ENCODE measurements at regions not wholly inside any gene's neighbourhood (a gene's known extent, or its start where the extent isn't known, plus 50 kb on each side); places are given as distances from the start of the nearest gene placed in this dataset.

DNA sequence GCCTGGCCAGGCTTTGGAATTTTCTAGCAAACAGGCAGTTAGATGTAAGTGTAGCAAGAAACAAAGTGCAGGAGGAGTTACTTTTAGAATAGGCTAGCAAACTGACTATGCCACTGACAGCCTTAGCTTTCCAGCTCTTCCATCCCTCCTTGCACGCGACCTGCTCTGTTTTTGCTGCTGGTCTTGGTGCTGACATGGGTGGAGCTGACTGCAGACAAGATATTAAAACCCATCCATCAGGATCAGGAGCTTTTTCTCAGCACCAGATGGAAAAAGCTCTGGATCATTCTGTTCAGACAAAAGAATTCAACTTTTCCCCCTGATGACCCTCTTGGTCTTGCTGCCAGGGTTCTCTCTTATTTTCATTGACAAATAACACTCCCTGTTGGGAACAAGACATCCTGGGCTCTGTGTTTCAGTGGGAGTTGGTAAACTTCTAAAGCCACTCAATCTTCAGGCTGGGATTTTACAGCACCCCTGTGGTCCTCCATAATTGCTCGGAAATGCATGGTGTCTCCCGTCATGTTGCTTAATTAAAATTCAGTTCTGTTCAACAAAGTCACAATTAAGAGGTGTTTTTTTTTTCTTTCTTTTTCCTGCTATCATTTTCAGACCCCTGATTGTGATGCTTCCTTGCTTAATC is 240.0 kb upstream of the LARGE1 start:
- Histone ChIP-seq H3K9ac (no peak overlapping the region), H3K4me1 (no peaks in the 10 kb centered on the region), H3K27ac (no peak overlapping the region), H3K9me3 (replicated peaks in 1 of 11) (no peaks in the 10 kb centered on the region), H3K27me3 (no peaks in the 10 kb centered on the region), H3K4me2 (no peak overlapping the region), H3K36me3 (no peaks in the 10 kb centered on the region), H3K4me3 (no peak overlapping the region), H4K20me1 (no peaks in the 10 kb centered on the region)
- no peak for TF ChIP-seq Cebpa-rat (IDR thresholded peaks at IDR 0.05)

DNA sequence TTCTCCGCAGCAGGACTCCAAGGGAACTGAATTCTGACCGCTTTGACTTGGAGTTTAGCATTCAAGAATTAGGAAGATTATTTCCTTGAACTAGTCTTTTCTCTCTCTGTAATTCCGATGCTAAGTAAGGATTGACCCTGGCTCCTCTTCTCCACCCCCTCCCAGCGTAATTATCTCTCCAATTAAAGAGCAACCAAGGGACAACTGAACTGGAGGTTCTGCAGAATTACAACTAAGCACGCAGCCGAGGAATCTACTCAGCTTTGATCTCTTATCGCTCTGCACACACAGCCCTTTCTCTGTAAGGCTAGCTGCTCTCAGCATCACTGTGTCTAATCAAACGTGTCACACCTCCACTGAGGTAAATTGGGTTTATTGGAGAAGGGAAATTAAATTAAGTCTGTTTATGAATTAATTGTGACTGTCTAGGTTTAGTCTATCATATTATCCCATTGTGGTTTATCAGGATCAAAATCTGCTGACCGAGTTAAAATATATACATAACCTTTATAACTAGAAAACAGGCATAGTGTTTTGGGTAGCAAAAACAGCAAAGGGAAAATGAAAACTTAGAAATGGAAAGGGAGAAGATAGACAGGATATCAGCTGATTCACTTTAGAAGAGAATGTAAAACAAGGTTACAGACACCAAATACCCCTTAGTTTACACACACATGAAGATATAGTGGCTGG is 241.3 kb upstream of the LARGE1 start:
- Histone ChIP-seq H3K27ac (no peak overlapping the region), H3K36me3 (no peaks in the 10 kb centered on the region), H3K4me3 (no peak overlapping the region), H3K27me3 (no peaks in the 10 kb centered on the region), H4K20me1 (no peaks in the 10 kb centered on the region), H3K9ac (no peak overlapping the region), H3K9me3 (replicated peaks in 1 of 11) (no peaks in the 10 kb centered on the region), H3K4me2 (no peak overlapping the region), H3K4me1 (no peaks in the 10 kb centered on the region)
- no peak for TF ChIP-seq Cebpa-rat (IDR thresholded peaks at IDR 0.05)

DNA sequence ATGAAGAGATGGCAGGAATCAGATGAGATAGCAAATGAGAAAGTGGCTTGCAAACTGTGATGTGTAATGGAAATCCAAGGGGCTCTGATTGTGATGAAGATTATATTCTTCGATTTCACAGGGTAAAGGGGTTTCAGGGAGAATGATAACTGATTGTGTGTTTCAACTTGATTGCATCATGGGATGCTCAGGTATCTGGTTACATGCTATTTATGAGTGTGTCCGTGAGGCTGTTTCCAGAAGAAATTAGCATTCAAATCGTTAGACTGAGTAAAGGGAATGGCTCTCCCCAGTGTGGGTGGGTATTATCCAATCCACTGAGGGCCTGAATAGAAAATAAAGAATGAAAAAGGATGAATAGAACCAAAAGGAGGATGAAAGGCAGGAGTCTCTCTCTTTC is 278.7 kb upstream of the LARGE1 start:
- H3K27me3 ChIP-seq = no peaks in the 10 kb centered on the region
- H3K36me3 ChIP-seq = no peaks in the 10 kb centered on the region
- no peak overlapping the region for H3K9ac ChIP-seq
- H4K20me1 ChIP-seq = no peaks in the 10 kb centered on the region
- H3K9me3 ChIP-seq (replicated peaks in 1 of 11) = no peaks in the 10 kb centered on the region
- no peak overlapping the region for H3K27ac ChIP-seq
- no peak overlapping the region for H3K4me2 ChIP-seq
- H3K4me3 ChIP-seq = no peak overlapping the region
- H3K4me1 ChIP-seq = no peaks in the 10 kb centered on the region
- TF ChIP-seq Cebpa-rat (IDR thresholded peaks at IDR 0.05) = no peak

- Histone ChIP-seq H3K27me3 (no peaks in the 10 kb centered on the region), H3K27ac (no peak overlapping the region), H3K9me3 (replicated peaks in 1 of 11) (peaks cover 0 to 6% (median 0%) of the 10 kb centered on the region in 11 experiments; a peak in 2 of 22 replicates), H3K9ac (no peak overlapping the region), H3K36me3 (no peaks in the 10 kb centered on the region), H4K20me1 (no peaks in the 10 kb centered on the region), H3K4me3 (no peak overlapping the region), H3K4me1 (peaks cover 0 to 13% (median 0%) of the 10 kb centered on the region in 10 experiments; a peak in 3 of 20 replicates), H3K4me2 (no peak overlapping the region)
- TF ChIP-seq Cebpa-rat (IDR thresholded peaks at IDR 0.05) = no peak
These were observed 290.0 kb upstream of the LARGE1 start for GRCh38 chr22:34210301-34210700.

DNA sequence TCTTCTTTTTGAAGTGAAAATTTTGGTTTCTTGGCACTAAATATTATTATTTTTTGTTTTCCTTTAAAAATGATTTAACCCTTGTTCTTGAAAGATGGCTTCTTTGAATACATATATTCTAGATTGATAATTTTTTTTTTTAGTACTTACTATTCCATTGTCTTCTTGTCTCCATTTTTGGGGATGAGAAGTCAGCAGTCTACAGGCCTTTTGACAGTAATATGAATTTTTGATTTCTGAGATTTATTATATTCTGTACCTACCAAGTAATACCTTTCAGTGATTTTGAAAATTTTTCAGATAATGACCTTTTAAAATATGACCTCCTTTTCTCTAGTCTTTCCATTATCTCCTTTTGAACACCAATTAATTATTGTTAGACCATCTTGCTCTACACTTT is 294.1 kb upstream of the LARGE1 start:
- Histone ChIP-seq H3K9me3 (replicated peaks in 1 of 11) (peaks cover 0 to 6% (median 0%) of the 10 kb centered on the region in 11 experiments; a peak in 2 of 22 replicates), H3K27me3 (no peaks in the 10 kb centered on the region), H3K36me3 (no peaks in the 10 kb centered on the region), H3K4me1 (no peaks in the 10 kb centered on the region), H4K20me1 (no peaks in the 10 kb centered on the region), H3K4me2 (no peak overlapping the region), H3K27ac (no peak overlapping the region), H3K9ac (no peak overlapping the region), H3K4me3 (no peak overlapping the region)
- no peak for TF ChIP-seq Cebpa-rat (IDR thresholded peaks at IDR 0.05)

GRCh38 chr22:34225278-34225677 is 305.0 kb upstream of the LARGE1 start:
- Histone ChIP-seq H3K27ac (no peak overlapping the region), H3K4me2 (no peak overlapping the region), H3K9me3 (replicated peaks in 1 of 11) (no peaks in the 10 kb centered on the region), H3K27me3 (no peaks in the 10 kb centered on the region), H3K4me3 (no peak overlapping the region), H3K36me3 (no peaks in the 10 kb centered on the region), H3K9ac (no peak overlapping the region), H3K4me1 (no peaks in the 10 kb centered on the region), H4K20me1 (no peaks in the 10 kb centered on the region)
- TF ChIP-seq Cebpa-rat (IDR thresholded peaks at IDR 0.05) = no peak

GRCh38 chr22:34236527-34236926 is 316.3 kb upstream of the LARGE1 start:
- no peak overlapping the region for H3K9ac ChIP-seq
- H3K36me3 ChIP-seq = no peaks in the 10 kb centered on the region
- TF ChIP-seq Cebpa-rat (IDR thresholded peaks at IDR 0.05) = no peak
- peaks cover 0 to 4% (median 0%) of the 10 kb centered on the region in 10 experiments; a peak in 4 of 20 replicates for H3K4me1 ChIP-seq
- H3K27me3 ChIP-seq = no peaks in the 10 kb centered on the region
- no peak overlapping the region for H3K27ac ChIP-seq
- no peak overlapping the region for H3K4me3 ChIP-seq
- H4K20me1 ChIP-seq = no peaks in the 10 kb centered on the region
- peaks cover 11 to 28% (median 24%) of the 10 kb centered on the region in 11 experiments; a peak in 21 of 22 replicates for H3K9me3 ChIP-seq (replicated peaks in 1 of 11)
- H3K4me2 ChIP-seq = no peak overlapping the region; a peak in 1 of 22 replicates

DNA sequence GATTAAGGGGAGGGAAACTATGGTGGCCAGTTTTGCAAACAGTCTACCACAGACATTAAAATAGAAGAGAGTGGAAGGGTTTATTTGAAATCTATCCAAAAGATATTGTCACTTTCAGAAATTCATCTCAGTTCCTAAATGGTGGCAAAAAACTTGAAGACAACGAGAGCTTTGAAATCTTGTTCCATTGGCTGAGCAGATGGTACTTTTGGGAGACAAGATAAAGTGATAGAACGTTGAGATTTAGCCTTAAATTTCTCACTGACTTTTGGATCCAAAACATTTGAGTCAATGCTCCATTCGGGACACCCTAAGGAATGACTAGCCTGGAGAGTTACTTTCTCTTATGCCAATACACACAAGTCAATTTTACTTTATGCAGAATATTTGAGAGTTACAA is 319.1 kb upstream of the LARGE1 start:
- no peak overlapping the region for H3K9ac ChIP-seq
- peaks cover 11 to 25% (median 20%) of the 10 kb centered on the region in 11 experiments; a peak in 21 of 22 replicates for H3K9me3 ChIP-seq (replicated peaks in 1 of 11)
- H3K27ac ChIP-seq = no peak overlapping the region
- H3K36me3 ChIP-seq = no peaks in the 10 kb centered on the region
- no peaks in the 10 kb centered on the region for H4K20me1 ChIP-seq
- H3K27me3 ChIP-seq = no peaks in the 10 kb centered on the region
- H3K4me2 ChIP-seq = no peak overlapping the region
- no peak for TF ChIP-seq Cebpa-rat (IDR thresholded peaks at IDR 0.05)
- peaks cover 0 to 4% (median 0%) of the 10 kb centered on the region in 10 experiments; a peak in 4 of 20 replicates for H3K4me1 ChIP-seq
- no peak overlapping the region for H3K4me3 ChIP-seq

- Histone ChIP-seq H4K20me1 (no peaks in the 10 kb centered on the region), H3K27ac (no peak overlapping the region), H3K9me3 (replicated peaks in 1 of 11) (no peaks in the 10 kb centered on the region; a peak in 1 of 22 replicates), H3K9ac (no peak overlapping the region), H3K27me3 (no peaks in the 10 kb centered on the region), H3K4me1 (no peaks in the 10 kb centered on the region), H3K36me3 (no peaks in the 10 kb centered on the region), H3K4me3 (no peak overlapping the region), H3K4me2 (no peak overlapping the region)
- TF ChIP-seq Cebpa-rat (IDR thresholded peaks at IDR 0.05) = no peak
These were observed 322.7 kb upstream of the LARGE1 start for GRCh38 chr22:34243023-34243422.

DNA sequence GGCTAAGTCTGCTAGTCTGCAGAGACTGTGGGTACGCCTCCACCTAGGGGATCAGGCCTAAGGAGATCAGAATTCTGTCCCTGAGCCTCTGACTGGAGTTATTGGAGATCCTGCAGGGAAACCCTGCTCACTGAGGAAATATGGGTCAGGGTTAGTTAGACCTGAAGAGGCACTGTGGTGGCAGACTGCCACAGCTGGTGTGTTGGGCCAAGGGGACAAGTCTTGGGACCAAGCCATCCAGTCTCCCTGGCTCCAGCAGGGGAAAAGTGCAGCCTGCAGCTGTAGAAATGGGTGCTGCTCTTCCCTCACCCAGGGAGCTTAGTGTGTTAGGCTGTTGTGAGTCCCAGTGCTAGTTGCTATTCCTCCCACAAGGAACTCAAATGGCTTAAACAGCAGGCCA is 334.8 kb upstream of the LARGE1 start:
- Histone ChIP-seq H3K27me3 (no peaks in the 10 kb centered on the region), H3K4me1 (no peaks in the 10 kb centered on the region; a peak in 1 of 20 replicates), H3K4me2 (no peak overlapping the region), H4K20me1 (no peaks in the 10 kb centered on the region), H3K9ac (no peak overlapping the region), H3K9me3 (replicated peaks in 1 of 11) (peaks cover 4 to 23% (median 10%) of the 10 kb centered on the region in 11 experiments; a peak in 17 of 22 replicates), H3K36me3 (no peaks in the 10 kb centered on the region), H3K27ac (no peak overlapping the region), H3K4me3 (no peak overlapping the region)
- no peak for TF ChIP-seq Cebpa-rat (IDR thresholded peaks at IDR 0.05)
